Activated T-helper 17 cell treated with anti-CD3 and anti-CD28 coated beads, Interleukin-2, amount 50 U/mL, for 72 hours (primary cell): ENCODE measurements at regions not wholly inside any gene's neighbourhood (a gene's known extent, or its start where the extent isn't known, plus 50 kb on each side); places are given as distances from the start of the nearest gene placed in this dataset.

Experiments
- ATAC-seq: fragments of 150-1000 bp; cut with Tn5 transposase; replicated peaks from 2 replicates; pipeline ENCODE4 v1.10.0; 2021; ENCODE audit warnings: mild to moderate bottlenecking, moderate library complexity
- H3K27ac Mint-ChIP-seq: one replicate; pipeline ENCODE4 v1.8.0; 2022; ENCODE audit warnings: mixed read lengths
- H3K27me3 Mint-ChIP-seq: one replicate; pipeline ENCODE4 v1.8.0; 2022; ENCODE audit warnings: mixed read lengths
- H3K36me3 Mint-ChIP-seq: one replicate; pipeline ENCODE4 v1.8.0; 2022; ENCODE audit warnings: low read depth, mild to moderate bottlenecking, mixed read lengths
- H3K4me1 Mint-ChIP-seq: one replicate; pipeline ENCODE4 v1.8.0; 2022; ENCODE audit warnings: mixed read lengths
- H3K4me3 Mint-ChIP-seq: one replicate; pipeline ENCODE4 v1.8.0; 2022; ENCODE audit warnings: mild to moderate bottlenecking, mixed read lengths
- H3K9me3 Mint-ChIP-seq: one replicate; pipeline ENCODE4 v1.8.0; 2022; ENCODE audit warnings: mixed read lengths

DNA sequence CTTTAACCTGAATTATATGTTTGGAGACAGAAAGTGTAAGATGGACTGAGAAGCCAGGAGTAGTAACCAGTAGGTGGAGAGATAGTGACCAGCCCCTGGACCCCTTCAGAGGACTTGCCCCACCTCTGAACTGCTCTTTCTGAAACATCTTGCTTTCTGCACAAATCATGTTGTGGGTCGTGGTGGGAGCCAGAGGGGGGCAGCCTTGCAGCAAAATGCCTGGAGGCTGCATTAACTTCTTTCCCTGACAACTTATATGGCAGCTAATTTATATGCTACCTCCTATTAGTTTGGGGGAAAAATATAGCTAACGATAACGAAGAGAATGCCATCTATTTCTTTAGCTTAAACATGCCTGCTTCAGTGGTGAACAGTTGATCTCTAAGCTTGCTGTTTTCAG lies 859.8 kb downstream of the MAFB start:
- Mint-ChIP-seq H3K36me3 (no peaks in the 10 kb centered on the region), H3K4me3 (no peak overlapping the region), H3K4me1 (no peaks in the 10 kb centered on the region), H3K27ac (no peak overlapping the region), H3K9me3 (no peaks in the 10 kb centered on the region), H3K27me3 (no peaks in the 10 kb centered on the region)
- ATAC-seq, result no peak

GRCh38 chr20:39825950-39826349 lies 863.1 kb downstream of the MAFB start:
- Mint-ChIP-seq H3K27me3 (peaks cover 4% of the 10 kb centered on the region), H3K4me1 (no peaks in the 10 kb centered on the region), H3K36me3 (no peaks in the 10 kb centered on the region), H3K9me3 (no peaks in the 10 kb centered on the region), H3K27ac (no peak overlapping the region), H3K4me3 (no peak overlapping the region)
- ATAC-seq, result peak; percentile 19

GRCh38 chr20:39825524-39825923 lies 863.4 kb downstream of the DHX35 start:
- ATAC-seq, result no peak
- H3K4me1 Mint-ChIP-seq, result no peaks in the 10 kb centered on the region
- no peaks in the 10 kb centered on the region for H3K36me3 Mint-ChIP-seq
- peaks cover 4% of the 10 kb centered on the region for H3K27me3 Mint-ChIP-seq
- no peaks in the 10 kb centered on the region for H3K9me3 Mint-ChIP-seq
- no peak overlapping the region for H3K4me3 Mint-ChIP-seq
- H3K27ac Mint-ChIP-seq, result no peak overlapping the region

- Mint-ChIP-seq H3K36me3 (no peaks in the 10 kb centered on the region), H3K4me3 (no peak overlapping the region), H3K9me3 (no peaks in the 10 kb centered on the region), H3K4me1 (no peaks in the 10 kb centered on the region), H3K27ac (no peak overlapping the region), H3K27me3 (peaks cover 4% of the 10 kb centered on the region)
- ATAC-seq, result no peak
Measured at GRCh38 chr20:39823224-39823623, 861.1 kb downstream of the DHX35 start.

GRCh38 chr20:39822667-39823066 lies 860.5 kb downstream of the DHX35 start:
- no peaks in the 10 kb centered on the region for H3K4me1 Mint-ChIP-seq
- no peak overlapping the region for H3K4me3 Mint-ChIP-seq

DNA sequence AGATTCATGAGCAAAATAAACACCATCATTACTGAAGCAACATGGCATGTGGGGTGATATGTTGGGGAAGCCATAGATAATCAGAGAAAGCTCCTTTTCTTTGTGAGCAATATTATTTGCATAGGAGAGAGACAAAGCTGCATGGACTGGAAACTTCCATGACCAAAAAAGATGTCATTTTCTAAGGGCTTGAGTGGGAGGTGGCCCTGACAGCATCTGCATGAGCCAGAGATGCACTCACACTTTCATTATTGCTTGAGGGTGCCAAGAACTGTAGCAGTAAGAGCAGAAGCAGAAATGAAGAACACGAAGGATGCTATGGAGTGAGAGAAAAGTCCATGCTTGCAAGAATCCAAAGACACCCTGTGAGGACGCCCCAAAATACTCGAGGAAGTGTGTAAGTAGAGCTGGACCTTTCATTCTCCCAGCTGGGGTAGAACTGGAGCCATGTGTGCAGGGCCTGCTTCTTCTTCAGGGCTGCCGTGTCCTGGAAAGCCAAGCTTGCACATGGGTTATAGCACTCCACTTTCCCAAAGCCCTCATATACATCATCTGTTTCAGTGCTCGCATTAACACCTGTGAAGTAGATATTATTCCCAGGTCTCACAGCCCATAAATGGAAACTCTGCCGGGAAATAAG lies 851.2 kb downstream of the DHX35 start:
- Mint-ChIP-seq H3K27ac (no peak overlapping the region), H3K27me3 (no peaks in the 10 kb centered on the region), H3K4me1 (no peaks in the 10 kb centered on the region), H3K9me3 (no peaks in the 10 kb centered on the region), H3K4me3 (no peak overlapping the region), H3K36me3 (no peaks in the 10 kb centered on the region)
- no peak for ATAC-seq

More at GRCh38 chr20:39822667-39823066, 860.5 kb downstream of the DHX35 start:
- Mint-ChIP-seq H3K9me3 (no peaks in the 10 kb centered on the region), H3K36me3 (no peaks in the 10 kb centered on the region), H3K27ac (no peak overlapping the region), H3K27me3 (peaks cover 4% of the 10 kb centered on the region)
- ATAC-seq, result no peak

DNA sequence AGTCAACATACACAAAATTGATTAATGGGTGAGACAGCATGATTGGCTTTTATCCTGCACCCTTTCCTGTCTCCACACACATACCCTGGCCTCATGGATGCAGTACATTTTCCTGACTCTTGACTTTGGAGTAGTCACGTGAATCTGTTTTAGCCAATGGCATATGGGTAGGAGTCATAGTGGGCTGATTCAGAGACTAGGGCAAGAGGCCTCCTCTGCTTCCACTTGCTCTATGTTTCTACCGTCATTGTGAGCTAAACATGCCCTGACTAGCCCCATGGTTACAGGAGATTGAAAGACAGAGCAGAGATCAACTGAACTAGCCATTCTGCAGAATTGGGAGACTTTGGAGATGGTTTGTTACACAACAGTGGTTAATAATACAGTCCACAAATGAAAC lies 850.0 kb downstream of the DHX35 start:
- Mint-ChIP-seq H3K9me3 (no peaks in the 10 kb centered on the region), H3K27me3 (no peaks in the 10 kb centered on the region), H3K4me1 (no peaks in the 10 kb centered on the region), H3K4me3 (no peak overlapping the region), H3K27ac (no peak overlapping the region), H3K36me3 (no peaks in the 10 kb centered on the region)
- no peak for ATAC-seq

DNA sequence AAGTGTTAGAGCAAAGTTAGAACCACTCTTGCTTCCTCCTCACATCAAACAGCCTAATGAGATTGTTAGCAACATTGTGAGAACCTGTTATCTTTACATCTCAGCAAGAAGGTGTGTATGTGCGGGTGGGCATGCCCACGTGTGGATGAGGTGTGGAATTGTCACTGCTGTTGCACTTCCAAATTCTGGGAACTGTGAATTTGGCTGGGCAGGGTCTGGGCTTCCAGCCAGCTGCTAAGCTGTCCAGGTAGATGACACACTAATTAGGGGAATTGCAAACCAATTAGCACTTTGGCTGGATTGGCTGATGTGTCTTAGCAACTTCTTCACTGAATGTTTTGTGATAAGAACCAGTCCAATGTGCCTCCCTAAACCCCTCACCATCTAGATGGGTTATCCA lies 848.2 kb downstream of the DHX35 start:
- no peaks in the 10 kb centered on the region for H3K27me3 Mint-ChIP-seq
- H3K27ac Mint-ChIP-seq, result no peak overlapping the region
- H3K9me3 Mint-ChIP-seq, result no peaks in the 10 kb centered on the region
- ATAC-seq, result no peak
- no peaks in the 10 kb centered on the region for H3K36me3 Mint-ChIP-seq
- no peaks in the 10 kb centered on the region for H3K4me1 Mint-ChIP-seq
- H3K4me3 Mint-ChIP-seq, result no peak overlapping the region

DNA sequence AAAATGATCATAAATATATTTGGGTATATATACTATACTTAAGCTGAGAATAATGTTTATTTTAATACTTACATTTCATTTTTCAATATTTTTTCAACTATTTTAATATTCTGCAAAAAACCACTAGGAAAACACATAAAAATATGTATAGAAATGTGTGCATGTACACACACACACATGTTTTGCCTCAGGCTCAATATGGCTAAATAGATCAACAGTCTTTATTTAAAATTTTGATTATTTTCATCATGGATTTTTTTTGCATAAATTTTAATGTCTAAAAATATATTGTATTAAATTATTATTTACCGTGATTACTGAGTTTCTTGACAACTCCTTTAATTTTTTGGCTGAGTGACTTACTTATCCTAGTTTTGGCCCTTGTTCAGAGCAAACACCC lies 846.5 kb downstream of the DHX35 start:
- H3K27me3 Mint-ChIP-seq, result no peaks in the 10 kb centered on the region
- H3K4me1 Mint-ChIP-seq, result no peaks in the 10 kb centered on the region
- no peaks in the 10 kb centered on the region for H3K36me3 Mint-ChIP-seq
- H3K9me3 Mint-ChIP-seq, result no peaks in the 10 kb centered on the region
- H3K4me3 Mint-ChIP-seq, result no peak overlapping the region
- ATAC-seq, result no peak
- no peak overlapping the region for H3K27ac Mint-ChIP-seq

DNA sequence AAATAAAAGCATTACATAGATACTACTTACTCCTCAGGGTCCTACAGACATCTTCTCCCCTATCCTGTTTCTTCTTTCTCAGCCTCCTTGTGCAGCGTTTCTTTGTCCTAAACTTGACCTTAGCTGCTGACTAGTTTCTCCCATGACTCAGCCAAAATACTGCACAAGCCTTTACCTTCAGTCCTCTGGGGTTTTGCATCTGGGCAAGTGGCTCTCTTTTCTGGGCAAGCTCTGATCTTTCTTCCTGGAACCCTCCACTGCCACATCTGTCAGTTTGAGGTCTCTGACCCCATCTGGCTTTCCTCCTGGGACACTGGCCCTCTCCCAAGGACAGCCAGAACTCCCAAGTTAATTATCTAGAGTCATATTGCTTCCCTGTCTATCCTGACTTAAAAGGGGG lies 838.4 kb downstream of the DHX35 start:
- Mint-ChIP-seq H3K36me3 (no peaks in the 10 kb centered on the region), H3K27me3 (peaks cover 3% of the 10 kb centered on the region), H3K27ac (no peak overlapping the region), H3K9me3 (no peaks in the 10 kb centered on the region), H3K4me3 (no peak overlapping the region), H3K4me1 (no peaks in the 10 kb centered on the region)
- ATAC-seq, result no peak

DNA sequence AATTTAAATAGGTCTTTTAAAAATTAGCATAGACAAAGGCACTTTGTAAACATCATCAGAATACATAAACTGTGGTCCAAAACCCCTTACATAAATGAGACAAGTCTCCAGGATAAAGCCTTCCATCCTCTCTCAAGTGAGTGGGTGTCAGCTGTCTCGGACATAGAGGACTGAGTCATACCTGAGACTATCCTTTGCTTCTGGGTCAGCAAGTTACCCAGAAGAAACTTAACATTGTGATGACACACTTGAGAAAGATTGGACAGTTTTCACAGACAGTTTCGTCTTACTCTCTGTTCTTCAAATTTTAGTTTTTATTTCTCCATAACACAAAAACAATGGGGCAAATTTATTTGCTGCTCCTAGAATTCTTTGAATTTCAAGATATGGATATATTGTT lies 838.0 kb downstream of the DHX35 start:
- Mint-ChIP-seq H3K27ac (no peak overlapping the region), H3K36me3 (no peaks in the 10 kb centered on the region), H3K4me1 (no peaks in the 10 kb centered on the region), H3K9me3 (no peaks in the 10 kb centered on the region), H3K27me3 (peaks cover 3% of the 10 kb centered on the region), H3K4me3 (no peak overlapping the region)
- ATAC-seq, result no peak

DNA sequence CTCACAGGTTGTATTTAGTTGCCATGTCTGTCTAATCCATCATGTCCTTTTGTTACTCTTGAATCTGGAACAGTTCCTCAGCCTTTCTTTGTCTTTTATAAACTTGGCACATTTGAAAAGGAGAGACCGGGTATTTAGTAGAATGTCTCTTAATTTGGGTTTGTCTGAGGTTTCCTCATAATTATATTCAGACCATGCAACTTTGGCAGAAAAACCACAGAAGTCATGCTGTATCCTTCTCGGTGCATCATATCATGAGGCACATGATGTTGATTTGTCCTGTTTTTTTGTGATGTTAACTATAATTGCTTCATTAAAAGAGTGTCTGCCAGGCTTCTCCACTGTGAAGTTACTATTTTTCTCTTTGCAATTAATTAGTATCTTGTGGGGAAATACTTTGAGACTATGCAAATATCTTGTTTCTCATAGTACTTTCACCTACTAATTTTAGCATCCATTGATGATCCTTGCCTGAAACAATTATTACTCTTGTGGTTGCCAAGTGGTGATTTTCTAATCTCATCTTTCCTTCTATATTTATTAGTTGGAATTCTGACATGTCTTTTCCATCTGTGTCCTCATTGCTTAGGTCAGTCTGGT lies 837.3 kb downstream of the DHX35 start:
- no peak for ATAC-seq
- Mint-ChIP-seq H3K9me3 (no peaks in the 10 kb centered on the region), H3K27me3 (peaks cover 3% of the 10 kb centered on the region), H3K4me3 (no peak overlapping the region), H3K36me3 (no peaks in the 10 kb centered on the region), H3K4me1 (no peaks in the 10 kb centered on the region), H3K27ac (no peak overlapping the region)

- ATAC-seq, result no peak
- Mint-ChIP-seq H3K36me3 (no peaks in the 10 kb centered on the region), H3K9me3 (no peaks in the 10 kb centered on the region), H3K4me1 (no peaks in the 10 kb centered on the region), H3K27me3 (peaks cover 2% of the 10 kb centered on the region), H3K27ac (no peak overlapping the region), H3K4me3 (no peak overlapping the region)
Measured at GRCh38 chr20:39795401-39796272, 833.5 kb downstream of the DHX35 start.

DNA sequence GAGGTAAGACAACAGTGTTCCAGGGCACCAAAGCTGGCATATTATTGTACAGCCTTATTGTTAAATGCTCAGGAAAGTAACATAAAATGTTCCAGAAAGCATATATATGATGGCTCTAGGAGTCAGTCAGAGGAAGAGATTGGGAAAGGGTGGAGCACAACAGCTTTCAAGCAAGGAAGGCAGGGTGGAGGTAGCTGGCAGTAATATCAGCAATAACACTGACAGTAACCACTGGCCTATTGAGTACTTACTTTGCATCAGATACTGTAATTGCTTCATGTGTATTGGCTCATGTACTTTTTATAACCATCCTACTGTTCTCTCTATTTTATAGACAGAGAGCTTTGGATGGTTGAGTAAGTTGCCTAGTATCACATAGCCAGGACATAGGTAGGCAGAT lies 830.2 kb downstream of the DHX35 start:
- Mint-ChIP-seq H3K9me3 (no peaks in the 10 kb centered on the region), H3K27me3 (no peaks in the 10 kb centered on the region), H3K4me3 (no peak overlapping the region), H3K27ac (no peak overlapping the region), H3K4me1 (no peaks in the 10 kb centered on the region), H3K36me3 (no peaks in the 10 kb centered on the region)
- no peak for ATAC-seq

DNA sequence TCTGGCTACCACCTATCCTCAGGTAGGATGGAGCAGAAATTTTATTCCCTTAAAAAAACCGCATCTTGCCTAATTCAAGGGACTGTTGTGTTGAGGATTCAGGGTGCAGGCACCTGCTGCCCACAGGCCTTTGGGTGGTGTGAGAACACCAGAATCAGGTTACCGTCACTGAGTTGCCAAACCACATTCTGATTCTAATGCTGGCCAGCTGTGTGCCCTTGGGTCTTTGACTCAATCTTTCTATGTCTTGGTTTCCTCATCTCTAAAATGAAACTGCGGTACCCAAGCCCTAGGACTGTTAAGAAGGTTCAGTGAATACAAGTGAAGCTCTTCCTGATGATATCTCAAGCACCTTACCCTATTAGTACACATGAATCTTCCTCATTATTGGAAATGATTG lies 827.3 kb downstream of the DHX35 start:
- no peaks in the 10 kb centered on the region for H3K4me1 Mint-ChIP-seq
- no peak overlapping the region for H3K27ac Mint-ChIP-seq
- H3K4me3 Mint-ChIP-seq, result no peak overlapping the region
- no peaks in the 10 kb centered on the region for H3K36me3 Mint-ChIP-seq
- H3K27me3 Mint-ChIP-seq, result no peaks in the 10 kb centered on the region
- H3K9me3 Mint-ChIP-seq, result peaks cover 4% of the 10 kb centered on the region
- no peak for ATAC-seq
